Mucosa of stomach (tissue), 1 donor: ENCODE measurements at regions not wholly inside any gene's neighbourhood (a gene's known extent, or its start where the extent isn't known, plus 50 kb on each side); places are given as distances from the start of the nearest gene placed in this dataset.

ENCODE experiments used
- H3K27me3 ChIP-seq: one replicate; pipeline ENCODE4 v1.7.0; 2013; ENCODE audit warnings: mild to moderate bottlenecking, low read length; ENCODE audit not compliant: control insufficient read depth, insufficient read depth
- H3K36me3 ChIP-seq: one replicate; pipeline ENCODE4 v1.7.0; 2013; ENCODE audit warnings: low read length; ENCODE audit not compliant: control insufficient read depth, insufficient read depth
- H3K4me1 ChIP-seq: one replicate; pipeline ENCODE4 v1.7.0; 2013; ENCODE audit warnings: mild to moderate bottlenecking, low read length; ENCODE audit not compliant: control insufficient read depth, insufficient read depth
- H3K4me3 ChIP-seq: one replicate; pipeline ENCODE4 v1.7.0; 2013; ENCODE audit warnings: low read length
- H3K9ac ChIP-seq: one replicate; pipeline ENCODE4 v1.7.0; 2013; ENCODE audit warnings: mild to moderate bottlenecking, low read length, moderate library complexity
- H3K9me3 ChIP-seq: one replicate; pipeline ENCODE4 v1.7.0; 2013; ENCODE audit warnings: mild to moderate bottlenecking, low read length, moderate library complexity; ENCODE audit not compliant: control insufficient read depth
- donor health status: Pancreatic carcinoma.

DNA sequence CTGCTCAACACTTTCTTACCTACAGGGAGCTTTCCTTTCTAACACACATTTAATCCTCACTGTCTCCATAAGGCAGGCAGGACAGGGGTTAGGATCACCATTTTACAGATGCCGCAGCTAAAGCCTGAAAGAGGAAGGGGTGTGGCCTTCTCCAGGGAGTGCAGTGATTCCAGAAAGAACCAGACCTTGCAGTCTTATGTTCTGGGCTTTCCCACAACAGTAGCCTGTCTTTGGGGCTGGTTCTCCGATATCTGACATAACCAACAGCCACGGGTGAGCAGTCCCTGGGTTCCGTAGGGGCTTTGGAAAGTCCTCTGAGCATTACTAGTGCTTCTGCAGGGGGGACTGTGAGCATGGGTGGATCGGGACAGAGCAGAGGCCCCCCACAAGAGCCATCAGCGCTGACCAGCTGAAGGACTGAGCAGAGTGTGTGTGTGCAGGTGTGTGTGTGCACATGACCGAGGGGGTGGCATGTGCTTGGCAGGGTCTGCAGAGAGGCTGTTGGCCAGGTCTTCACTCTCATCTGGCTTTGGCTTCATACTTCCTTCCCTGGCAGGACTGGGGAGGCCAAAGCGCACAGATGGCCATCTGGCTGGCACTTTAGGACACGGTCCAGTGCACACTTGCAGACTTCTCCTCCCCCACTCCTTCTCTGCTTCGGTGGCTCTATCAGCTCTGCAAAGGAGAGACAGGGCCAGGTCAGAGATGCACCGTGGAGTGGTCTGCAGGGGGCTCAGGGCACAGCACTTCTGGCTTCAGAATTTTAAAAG is 400.3 kb downstream of the RPS24 start:
- Histone ChIP-seq H3K4me1 (no peaks in the 10 kb centered on the region), H3K9me3 (no peaks in the 10 kb centered on the region), H3K36me3 (no peaks in the 10 kb centered on the region), H3K4me3 (no peak overlapping the region), H3K27me3 (no peaks in the 10 kb centered on the region), H3K9ac (no peak overlapping the region)

DNA sequence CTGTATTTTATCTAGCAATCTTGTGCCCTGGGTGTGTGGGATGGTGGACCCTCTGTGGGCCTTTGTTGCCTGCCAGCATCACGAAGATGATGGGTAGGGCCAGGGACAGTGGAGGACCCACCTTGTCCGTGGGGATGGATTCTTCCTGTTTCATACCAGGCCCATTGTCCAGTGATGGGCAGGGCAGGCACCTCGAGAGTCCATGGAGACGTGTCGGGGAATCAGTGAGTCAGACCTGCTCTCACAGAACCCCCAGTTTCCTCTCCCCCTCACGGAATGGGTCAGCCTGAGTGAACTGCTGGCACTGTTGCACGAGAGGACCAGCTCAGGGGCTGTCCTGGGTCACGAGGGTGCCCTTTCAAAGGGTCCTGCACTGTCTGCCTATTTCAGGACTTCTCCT is 401.2 kb downstream of the RPS24 start:
- H3K9me3 ChIP-seq: no peaks in the 10 kb centered on the region
- no peak overlapping the region for H3K9ac ChIP-seq
- no peaks in the 10 kb centered on the region for H3K4me1 ChIP-seq
- no peaks in the 10 kb centered on the region for H3K27me3 ChIP-seq
- no peaks in the 10 kb centered on the region for H3K36me3 ChIP-seq
- no peak overlapping the region for H3K4me3 ChIP-seq

DNA sequence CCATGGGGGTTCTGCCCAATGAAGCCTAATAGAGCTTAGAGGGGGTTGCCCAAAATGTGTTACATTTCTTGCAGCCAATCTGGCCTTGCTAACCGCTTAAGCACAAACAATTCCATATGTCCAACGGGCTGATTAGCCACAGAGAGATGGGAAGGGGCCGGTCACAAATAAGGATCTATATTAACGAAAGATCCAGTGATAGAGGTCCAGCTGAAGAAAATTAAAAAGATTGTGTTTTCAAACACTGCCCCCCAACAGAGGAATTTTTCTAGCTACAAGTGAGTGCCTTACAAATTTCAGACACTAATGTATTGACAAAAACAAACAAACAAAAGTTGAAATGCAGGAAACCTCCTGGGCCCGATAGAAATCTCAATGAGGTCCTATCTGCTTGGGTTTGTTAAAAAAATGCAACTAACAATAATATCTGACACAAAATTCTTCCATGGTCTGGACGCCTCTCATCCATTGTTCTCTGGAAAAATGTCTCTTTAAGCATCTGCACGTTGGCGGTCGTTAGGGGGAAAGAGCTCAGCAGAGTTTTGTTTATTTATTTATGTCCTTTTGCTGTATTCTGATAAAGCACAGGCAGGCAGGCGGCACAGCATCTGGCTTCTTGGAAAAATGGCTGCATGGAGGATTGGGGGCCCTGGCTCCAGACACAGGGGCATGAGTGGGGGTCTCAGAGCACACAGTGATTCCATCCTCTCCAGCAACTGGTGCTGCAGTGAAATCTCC is 402.0 kb downstream of the RPS24 start:
- H3K27me3 ChIP-seq: no peaks in the 10 kb centered on the region
- no peaks in the 10 kb centered on the region for H3K36me3 ChIP-seq
- no peaks in the 10 kb centered on the region for H3K9me3 ChIP-seq
- no peak overlapping the region for H3K9ac ChIP-seq
- H3K4me3 ChIP-seq: no peak overlapping the region
- H3K4me1 ChIP-seq: no peaks in the 10 kb centered on the region

DNA sequence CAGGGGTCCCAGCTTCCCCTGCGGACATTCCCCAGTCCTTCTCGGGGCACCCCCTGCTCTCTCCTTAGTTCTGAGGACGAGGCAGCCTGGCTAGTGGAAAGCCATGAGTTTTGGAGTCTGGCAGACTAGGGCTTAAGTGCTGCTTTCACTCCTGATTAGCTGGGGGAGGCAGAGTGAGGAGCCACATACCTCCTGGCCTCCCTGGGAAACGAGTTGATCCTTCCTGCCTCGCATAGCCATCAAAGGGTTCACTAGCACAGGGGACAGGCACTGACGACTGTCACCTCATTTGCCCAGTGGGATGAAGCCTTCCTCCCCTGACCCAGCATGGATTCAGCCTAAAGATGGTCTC is 402.5 kb downstream of the RPS24 start:
- Histone ChIP-seq H3K9ac (no peak overlapping the region), H3K27me3 (no peaks in the 10 kb centered on the region), H3K4me1 (no peaks in the 10 kb centered on the region), H3K36me3 (no peaks in the 10 kb centered on the region), H3K4me3 (no peak overlapping the region), H3K9me3 (no peaks in the 10 kb centered on the region)

DNA sequence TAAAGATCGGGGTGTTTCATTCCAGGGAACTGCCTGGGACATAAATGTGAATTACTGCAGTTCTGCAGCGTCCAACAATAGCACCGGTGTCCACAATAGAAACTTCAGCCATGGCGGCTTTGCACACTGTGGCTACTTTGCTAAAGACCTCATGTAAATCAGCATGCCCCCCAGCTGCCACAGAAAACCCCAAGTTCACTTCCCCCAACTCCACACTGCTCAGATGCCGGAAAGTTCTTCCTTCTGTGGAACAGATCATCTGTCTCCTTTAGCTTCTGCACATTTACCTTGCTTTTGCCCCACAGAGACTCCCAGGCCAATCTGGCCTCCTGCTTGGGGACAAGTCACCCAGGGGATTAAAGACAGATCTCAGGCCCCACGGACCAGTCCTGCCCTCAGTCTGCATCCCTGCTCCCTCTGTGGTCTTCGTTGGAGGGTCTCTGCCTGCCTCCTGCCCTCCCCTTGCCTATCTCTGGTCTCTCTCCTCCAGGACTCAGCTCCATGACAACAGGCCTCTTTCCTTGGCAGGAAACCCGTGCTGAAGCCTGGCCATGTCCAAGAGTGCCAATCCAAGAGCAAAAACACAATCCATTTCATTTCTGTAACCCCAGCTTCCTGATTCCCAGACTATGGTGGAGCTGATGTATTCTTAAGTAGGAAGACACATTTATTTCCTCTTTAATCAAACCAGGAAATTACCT is 403.2 kb downstream of the RPS24 start:
- H3K36me3 ChIP-seq: no peaks in the 10 kb centered on the region
- no peak overlapping the region for H3K4me3 ChIP-seq
- H3K27me3 ChIP-seq: no peaks in the 10 kb centered on the region
- H3K9ac ChIP-seq: no peak overlapping the region
- no peaks in the 10 kb centered on the region for H3K4me1 ChIP-seq
- no peaks in the 10 kb centered on the region for H3K9me3 ChIP-seq

DNA sequence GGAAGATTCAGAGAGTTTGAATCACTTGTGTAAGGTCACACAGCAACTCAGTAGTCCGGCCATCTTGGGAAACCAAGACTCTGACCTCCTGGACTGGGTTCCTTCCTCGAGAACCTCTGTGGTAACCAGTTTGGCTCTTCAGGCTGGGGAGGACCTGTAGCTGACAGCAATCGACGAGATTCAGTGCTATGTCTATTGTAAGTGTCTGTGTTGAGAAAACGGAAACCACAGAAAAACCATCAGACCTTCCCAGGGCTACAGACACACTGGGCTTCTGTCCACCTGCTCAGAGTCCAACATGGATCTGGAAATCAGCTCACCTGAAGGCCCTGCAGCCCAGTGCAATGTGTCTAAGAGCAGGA is 403.7 kb downstream of the RPS24 start:
- no peaks in the 10 kb centered on the region for H3K4me1 ChIP-seq
- H3K4me3 ChIP-seq: no peak overlapping the region
- H3K36me3 ChIP-seq: no peaks in the 10 kb centered on the region
- H3K27me3 ChIP-seq: no peaks in the 10 kb centered on the region
- no peaks in the 10 kb centered on the region for H3K9me3 ChIP-seq
- H3K9ac ChIP-seq: no peak overlapping the region

DNA sequence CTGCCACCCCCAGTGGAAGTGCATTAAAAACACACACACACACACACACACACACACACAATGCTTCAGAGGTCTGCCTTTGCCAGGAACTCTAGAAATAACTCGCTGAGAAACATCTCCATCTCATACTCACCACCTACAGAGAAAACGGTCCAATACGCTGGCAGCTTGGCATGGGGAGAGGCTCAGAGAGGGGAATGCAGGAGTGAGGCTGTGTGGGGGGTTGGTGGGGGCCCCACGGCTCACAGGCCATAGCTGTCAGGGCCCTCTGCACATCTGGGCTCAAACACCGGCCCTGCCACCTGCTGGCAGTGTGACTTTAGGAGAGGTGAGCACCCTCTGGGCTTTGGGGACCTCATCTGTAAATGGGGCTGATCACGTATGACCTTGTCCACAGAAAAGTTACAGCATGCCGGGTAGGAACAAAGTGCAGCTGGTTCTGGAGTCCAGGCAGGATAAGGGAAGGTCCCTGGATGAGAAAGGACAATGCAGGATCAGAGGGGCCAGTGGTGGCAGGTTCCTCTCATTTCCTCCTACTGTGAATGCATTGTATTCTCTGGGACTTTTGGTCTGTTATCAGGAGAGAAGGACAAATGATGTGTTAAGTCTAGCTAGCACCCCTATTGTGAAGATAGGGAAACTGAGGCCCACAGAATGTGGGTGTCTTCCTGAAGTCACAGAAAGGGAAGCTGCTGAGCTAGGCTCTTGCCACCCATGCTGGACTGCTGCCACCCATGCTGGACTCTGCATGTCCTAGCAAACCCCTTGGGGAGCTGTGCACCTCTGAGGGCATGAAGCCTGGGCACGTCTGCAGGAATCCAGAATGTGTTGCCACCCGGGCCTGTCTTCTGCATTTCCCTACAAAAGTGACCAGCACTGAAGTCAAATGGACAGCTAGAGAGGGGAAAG is 404.6 kb downstream of the RPS24 start:
- no peaks in the 10 kb centered on the region for H3K9me3 ChIP-seq
- no peaks in the 10 kb centered on the region for H3K4me1 ChIP-seq
- no peak overlapping the region for H3K4me3 ChIP-seq
- no peaks in the 10 kb centered on the region for H3K27me3 ChIP-seq
- H3K9ac ChIP-seq: no peak overlapping the region
- no peaks in the 10 kb centered on the region for H3K36me3 ChIP-seq

DNA sequence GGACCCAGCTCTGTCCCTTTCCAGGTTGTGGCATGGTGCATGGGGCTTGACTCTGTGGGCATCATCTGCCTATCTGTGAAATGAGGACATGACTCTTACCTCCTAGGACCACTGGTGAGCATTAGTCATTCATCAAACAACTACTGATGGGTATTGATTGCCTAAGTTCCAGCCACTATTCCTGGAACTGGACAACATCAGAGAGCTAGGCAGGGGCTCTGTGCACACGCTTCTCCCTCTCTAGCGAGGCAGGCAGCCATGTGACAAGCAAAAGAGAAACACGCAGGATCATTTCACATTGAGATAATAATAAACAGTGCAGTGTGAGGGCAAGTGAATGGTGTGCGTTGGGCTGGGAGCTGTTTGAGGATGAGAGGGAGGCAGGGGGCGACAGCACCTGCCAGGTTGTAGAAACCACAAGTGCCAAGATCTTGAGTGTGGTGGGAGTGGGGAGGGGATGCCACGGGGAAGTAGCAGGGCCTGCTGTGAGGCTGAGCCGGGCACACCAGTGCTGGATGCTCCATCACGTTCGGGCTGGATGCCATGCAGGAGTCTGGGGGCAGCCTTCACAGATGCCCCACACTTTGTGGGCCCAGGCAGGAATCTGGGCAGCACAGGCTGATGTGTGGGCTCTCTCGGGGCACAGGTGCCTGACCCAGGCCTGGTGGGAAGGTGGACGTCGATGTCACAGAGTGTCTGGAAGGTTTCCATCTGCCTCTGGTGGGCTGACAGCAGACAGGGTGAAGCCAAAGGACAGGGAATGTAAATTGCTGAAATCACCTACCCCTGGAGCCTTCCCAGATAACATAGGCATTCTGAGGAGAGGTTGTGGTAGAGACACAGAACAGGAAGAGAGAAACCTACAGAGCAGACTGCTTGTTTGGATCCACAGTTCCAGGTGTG is 405.5 kb downstream of the RPS24 start:
- H3K4me1 ChIP-seq: no peaks in the 10 kb centered on the region
- H3K4me3 ChIP-seq: no peak overlapping the region
- H3K27me3 ChIP-seq: no peaks in the 10 kb centered on the region
- no peaks in the 10 kb centered on the region for H3K9me3 ChIP-seq
- H3K36me3 ChIP-seq: no peaks in the 10 kb centered on the region
- no peak overlapping the region for H3K9ac ChIP-seq

DNA sequence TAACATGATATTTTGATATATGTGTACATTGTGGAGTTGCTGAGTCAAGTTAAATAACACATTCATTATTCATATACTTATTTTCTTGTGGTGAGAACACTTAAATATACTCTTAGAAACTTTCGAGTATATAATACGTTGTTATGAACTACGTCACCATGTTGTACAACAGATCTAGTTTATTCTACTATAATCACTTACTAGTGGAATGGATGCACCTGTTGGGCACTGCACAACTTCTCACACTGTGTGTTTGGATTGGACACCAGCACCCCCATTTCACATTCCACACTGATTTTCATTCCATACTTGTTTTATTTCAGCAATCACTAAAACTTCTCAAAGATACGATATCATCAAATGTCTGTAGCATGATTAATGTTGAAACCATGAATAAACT is 407.3 kb downstream of the RPS24 start:
- no peaks in the 10 kb centered on the region for H3K36me3 ChIP-seq
- no peaks in the 10 kb centered on the region for H3K4me1 ChIP-seq
- H3K9me3 ChIP-seq: no peaks in the 10 kb centered on the region
- no peaks in the 10 kb centered on the region for H3K27me3 ChIP-seq
- H3K4me3 ChIP-seq: no peak overlapping the region
- H3K9ac ChIP-seq: no peak overlapping the region

DNA sequence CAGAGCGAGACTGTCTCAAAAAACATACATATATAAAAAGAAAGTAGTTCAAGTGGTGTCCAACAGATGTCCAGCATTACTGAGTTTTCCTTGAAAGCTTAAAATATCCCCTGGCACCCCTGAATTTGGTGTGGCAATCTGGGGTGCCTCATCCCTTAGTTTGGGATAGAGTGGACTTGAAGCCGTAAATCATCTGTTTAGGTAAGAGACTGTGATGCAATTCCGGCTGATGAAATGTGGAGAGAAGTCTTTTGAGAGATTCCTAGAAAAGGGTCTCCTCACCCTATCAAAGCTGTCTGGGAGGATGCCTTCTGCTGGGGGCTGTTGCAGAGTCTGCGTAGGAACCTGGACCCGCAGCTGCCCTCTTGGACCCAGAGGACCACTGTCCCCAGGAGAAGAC is 408.0 kb downstream of the RPS24 start:
- Histone ChIP-seq H3K9me3 (no peaks in the 10 kb centered on the region), H3K4me1 (no peaks in the 10 kb centered on the region), H3K27me3 (no peaks in the 10 kb centered on the region), H3K36me3 (no peaks in the 10 kb centered on the region), H3K9ac (no peak overlapping the region), H3K4me3 (no peak overlapping the region)
